GM18951 (cell line): ENCODE measurements at regions not wholly inside any gene's neighbourhood (a gene's known extent, or its start where the extent isn't known, plus 50 kb on each side); places are given as distances from the start of the nearest gene placed in this dataset.

Experiments used
- POLR2A ChIP-seq: IDR thresholded peaks from 4 replicates; pipeline ENCODE4 v1.6.1; 2011; ENCODE audit warnings: mild to moderate bottlenecking; ENCODE audit not compliant: insufficient read length, insufficient read depth; ENCODE audit errors: extremely low read depth
- in situ Hi-C: fragments of 300-500 bp; cut with MboI; formaldehyde crosslinking; loops from one replicate; pipeline ENCODE4 v1.12.0; 2022; ENCODE audit warnings: low sequenced_read_pairs, mixed read lengths, inconsistent platforms; ENCODE audit not compliant: unreplicated experiment

DNA sequence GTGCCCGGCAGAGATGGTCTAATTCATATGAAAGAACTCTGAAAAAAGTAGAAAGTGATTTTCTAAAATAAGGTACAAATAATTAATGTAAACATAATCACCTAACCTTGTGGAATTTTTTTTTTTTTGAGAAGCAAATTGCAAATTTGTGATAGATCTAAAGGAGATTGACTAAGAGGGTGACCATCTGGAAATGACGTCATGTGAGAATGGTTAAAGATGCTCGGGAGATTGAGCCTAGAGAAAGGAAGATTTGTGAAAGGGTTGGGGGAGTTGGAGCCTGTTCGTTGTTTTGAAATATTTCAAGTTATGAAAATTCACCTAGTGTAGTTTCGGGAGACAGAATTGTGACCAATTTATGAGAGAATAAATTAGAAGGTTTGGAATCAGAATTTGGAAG, 115.7 kb upstream of the ANK2 start:
- TF ChIP-seq POLR2A: no peak
- in situ Hi-C loops: loop anchor here (25.0 kb wide), 3 partner anchors 171 to 596 kb away; partner anchors contain the start of genes LARP7 and ZGRF1

- no peak for TF ChIP-seq POLR2A
- in situ Hi-C loops: loop anchor here (25.0 kb wide), 3 partner anchors 176 to 601 kb away; partner anchors contain the start of genes LARP7 and ZGRF1
Observed at GRCh38 chr4:112938461-112939058, 110.9 kb upstream of the ANK2 start.

DNA sequence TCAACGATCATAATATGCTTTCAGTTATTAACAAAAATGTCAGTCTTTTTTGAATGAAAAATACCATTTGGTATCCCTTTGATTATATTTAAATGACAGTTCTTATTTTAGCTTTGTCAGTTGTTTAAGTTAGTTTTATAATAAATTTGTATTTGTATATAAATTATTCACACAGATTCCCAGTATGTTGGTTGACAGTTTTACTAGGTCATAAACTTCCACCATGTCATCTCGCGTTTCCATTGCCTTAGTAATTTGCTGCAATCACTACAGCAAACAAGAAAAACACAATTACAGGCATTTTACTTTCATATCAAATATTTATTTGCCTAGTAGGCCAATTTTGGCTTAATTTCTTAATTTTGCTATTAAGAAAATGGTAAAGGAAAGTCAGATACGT, 109.6 kb upstream of the ANK2 start:
- in situ Hi-C loops: loop anchor here (25.0 kb wide), 3 partner anchors 178 to 603 kb away; partner anchors contain the start of genes LARP7 and ZGRF1
- TF ChIP-seq POLR2A: no peak

- no peak for TF ChIP-seq POLR2A
- in situ Hi-C loops: loop anchor here (25.0 kb wide), 3 partner anchors 178 to 603 kb away; partner anchors contain the start of genes LARP7 and ZGRF1
Observed at GRCh38 chr4:112940336-112940735, 109.1 kb upstream of the ANK2 start.

DNA sequence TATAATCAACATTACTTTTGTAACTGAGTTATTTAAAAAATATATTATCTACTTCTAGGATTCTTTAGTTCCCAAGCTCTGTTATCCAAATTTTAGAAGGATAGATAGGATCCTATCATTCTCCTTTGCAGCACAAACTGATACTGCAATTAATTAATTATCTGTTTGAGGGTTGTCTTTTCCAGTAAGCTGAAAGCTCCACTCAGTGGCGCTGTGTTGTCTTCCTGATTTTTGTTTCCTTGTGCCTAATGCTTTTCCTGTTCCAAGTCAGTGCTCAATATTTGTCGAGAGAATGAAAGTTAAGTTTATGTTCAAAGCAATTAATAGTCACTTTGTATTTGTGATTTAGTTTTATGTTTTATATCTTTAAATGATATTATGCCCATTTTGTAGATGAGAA, 107.4 kb upstream of the ANK2 start:
- no peak for TF ChIP-seq POLR2A
- in situ Hi-C loops: loop anchor here (25.0 kb wide), 3 partner anchors 180 to 605 kb away; partner anchors contain the start of genes LARP7 and ZGRF1

GRCh38 chr4:112942997-112943396, 106.5 kb upstream of the ANK2 start:
- no peak for TF ChIP-seq POLR2A
- in situ Hi-C loops: loop anchor here (25.0 kb wide), 3 partner anchors 181 to 606 kb away; partner anchors contain the start of genes LARP7 and ZGRF1

DNA sequence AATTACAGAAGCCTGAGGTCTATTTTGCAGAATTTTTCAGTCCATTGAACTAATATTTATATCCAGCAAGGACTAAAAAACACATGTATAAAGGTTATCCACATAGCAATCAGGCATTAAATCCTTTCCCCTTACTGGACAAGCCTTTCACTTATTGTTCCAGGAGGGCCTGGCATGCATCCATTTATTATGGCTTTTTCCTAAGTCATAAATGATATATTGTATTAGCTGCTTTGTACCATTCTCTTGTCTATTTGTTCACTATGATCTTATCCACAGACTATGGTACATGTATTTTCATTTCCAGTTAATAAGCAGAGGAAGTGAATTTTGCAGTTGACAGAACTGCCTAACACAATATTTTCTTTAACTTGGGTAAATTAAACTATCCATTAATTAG, 105.4 kb upstream of the ANK2 start:
- in situ Hi-C loops: loop anchor here (25.0 kb wide), 3 partner anchors 182 to 607 kb away; partner anchors contain the start of genes LARP7 and ZGRF1
- no peak for TF ChIP-seq POLR2A

GRCh38 chr4:112946127-112946526, 103.3 kb upstream of the ANK2 start:
- no peak for TF ChIP-seq POLR2A
- in situ Hi-C loops: loop anchor here (25.0 kb wide), 3 partner anchors 184 to 609 kb away; partner anchors contain the start of genes LARP7 and ZGRF1

GRCh38 chr4:112947616-112948015, 101.8 kb upstream of the ANK2 start:
- in situ Hi-C loops: loop anchor here (25.0 kb wide), 3 partner anchors 185 to 610 kb away; partner anchors contain the start of genes LARP7 and ZGRF1
- no peak for TF ChIP-seq POLR2A

- in situ Hi-C loops: no loop called here
- no peak for TF ChIP-seq POLR2A
Observed at GRCh38 chr4:112951362-112952312, 97.8 kb upstream of the ANK2 start.

DNA sequence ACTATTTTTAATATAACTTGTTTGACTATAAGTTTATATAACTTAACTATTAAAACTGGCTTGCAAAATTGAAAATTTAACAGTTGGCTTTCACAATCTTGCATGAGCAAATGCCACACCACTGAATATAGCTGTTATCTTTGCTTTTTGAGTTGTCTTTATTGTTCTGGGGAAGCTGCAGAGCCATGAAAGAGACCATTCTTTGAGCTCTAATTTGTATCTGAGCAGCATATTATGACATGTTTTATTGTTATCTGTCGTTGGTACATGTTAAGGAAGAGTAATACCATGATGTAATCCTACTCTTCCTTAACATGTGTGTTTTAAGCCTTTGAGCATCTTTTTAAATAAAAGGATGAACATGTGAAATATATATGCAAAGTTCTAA, 97.1 kb upstream of the ANK2 start:
- in situ Hi-C loops: no loop called here
- TF ChIP-seq POLR2A: no peak

DNA sequence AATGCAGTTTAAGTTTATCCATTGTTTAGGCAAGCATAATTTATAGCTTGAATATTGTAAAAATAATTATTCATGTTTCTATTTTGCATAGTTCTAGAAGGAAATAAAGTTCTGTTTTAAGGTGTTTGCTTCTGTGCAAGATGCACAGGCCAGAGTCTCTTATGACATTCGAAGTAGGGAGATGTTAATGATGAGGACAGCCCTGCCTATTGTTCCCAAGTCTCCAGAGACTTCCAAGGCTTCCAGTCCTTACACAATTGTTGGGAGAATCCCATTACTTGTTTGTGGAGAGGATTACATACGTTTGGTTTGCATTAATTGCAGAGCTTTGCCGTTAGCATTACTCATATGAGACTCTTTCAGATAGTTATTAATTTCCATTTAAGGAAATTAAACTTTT, 96.2 kb upstream of the ANK2 start:
- in situ Hi-C loops: no loop called here
- no peak for TF ChIP-seq POLR2A

DNA sequence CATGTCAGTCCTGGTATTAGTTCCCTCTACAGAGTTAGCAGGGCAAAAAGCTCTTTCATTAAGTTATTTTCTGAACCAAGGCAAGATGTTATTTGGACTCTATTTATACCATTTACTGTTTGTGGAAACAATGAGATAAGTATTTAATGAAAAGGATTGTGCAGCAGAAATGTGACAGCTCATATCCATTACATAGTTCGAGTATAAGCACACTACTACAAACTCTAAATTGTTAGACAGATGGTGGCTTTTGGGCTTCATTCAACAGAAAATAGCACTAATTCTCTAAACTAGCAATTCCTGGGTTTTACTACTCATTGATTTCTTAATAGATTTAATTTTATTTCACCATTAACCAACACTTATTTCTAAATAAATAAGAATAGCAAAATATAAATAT, 95.2 kb upstream of the ANK2 start:
- in situ Hi-C loops: no loop called here
- TF ChIP-seq POLR2A: no peak
